ENCODE measurements at regions not wholly inside any gene's neighbourhood (a gene's known extent, or its start where the extent isn't known, plus 50 kb on each side); places are given as distances from the start of the nearest gene placed in this dataset.

- Histone ChIP-seq H3K27ac (ENCODE audit: low read depth, low read length) (no peak overlapping the region), H3K4me3 (ENCODE audit: insufficient read depth, low read depth, low read length) (no peak overlapping the region), H3K36me3 (ENCODE audit: insufficient read depth, low read length) (no peaks in the 10 kb centered on the region), H3K4me1 (ENCODE audit: insufficient read depth, low read length) (peaks cover 4% of the 10 kb centered on the region), H3K27me3 (ENCODE audit: insufficient read depth, low read length) (no peaks in the 10 kb centered on the region), H2AFZ (ENCODE audit: low read depth, low read length) (no peak overlapping the region), H3K9me3 (ENCODE audit: insufficient read depth, low read depth, low read length) (peaks cover 6% of the 10 kb centered on the region), H3K9ac (ENCODE audit: low read length) (no peak overlapping the region), H3K4me2 (ENCODE audit: low read length) (no peak overlapping the region), H3K79me2 (ENCODE audit: insufficient read depth, low read length) (no peaks in the 10 kb centered on the region), H4K20me1 (ENCODE audit: insufficient read depth, low read length) (no peaks in the 10 kb centered on the region)
- Mint-ChIP-seq H3K4me3 (ENCODE audit: unreplicated experiment) (no peak overlapping the region), H3K4me1 (ENCODE audit: low read depth, unreplicated experiment) (no peaks in the 10 kb centered on the region), H3K27me3 (ENCODE audit: low read depth, unreplicated experiment) (peaks cover 46% of the 10 kb centered on the region), H3K36me3 (ENCODE audit: low read depth, unreplicated experiment) (peaks cover 1% of the 10 kb centered on the region), H3K27ac (ENCODE audit: unreplicated experiment) (no peak overlapping the region), H3K9me3 (ENCODE audit: unreplicated experiment) (peaks cover 1% of the 10 kb centered on the region)
- TF ChIP-seq CTCF (IDR thresholded peaks at IDR 0.05; ENCODE audit: insufficient read depth, low read depth, low read length) (no peak), EZH2 (IDR thresholded peaks at IDR 0.05; ENCODE audit: insufficient read depth, low read length) (no peak)
- FAIRE-seq (no peak), DNase-seq (ENCODE audit: low read depth) (no peak)
These were observed 287.7 kb downstream of the FOXL1 start for GRCh38 chr16:86865851-86866662.

GRCh38 chr16:86866986-86867722, 288.8 kb downstream of the FOXL1 start:
- H4K20me1 ChIP-seq (ENCODE audit: insufficient read depth, low read length): no peaks in the 10 kb centered on the region
- no peak overlapping the region for H3K27ac ChIP-seq (ENCODE audit: low read depth, low read length)
- TF ChIP-seq CTCF (IDR thresholded peaks at IDR 0.05; ENCODE audit: insufficient read depth, low read depth, low read length) (no peak), EZH2 (IDR thresholded peaks at IDR 0.05; ENCODE audit: insufficient read depth, low read length) (no peak)
- peaks cover 2% of the 10 kb centered on the region for H3K36me3 Mint-ChIP-seq (ENCODE audit: low read depth, unreplicated experiment)
- no peaks in the 10 kb centered on the region for H3K27me3 ChIP-seq (ENCODE audit: insufficient read depth, low read length)
- H3K9ac ChIP-seq (ENCODE audit: low read length): no peak overlapping the region
- H3K9me3 Mint-ChIP-seq (ENCODE audit: unreplicated experiment): peaks cover 8% of the 10 kb centered on the region
- FAIRE-seq (no peak), DNase-seq (ENCODE audit: low read depth) (no peak)
- H3K79me2 ChIP-seq (ENCODE audit: insufficient read depth, low read length): no peaks in the 10 kb centered on the region
- H3K4me3 ChIP-seq (ENCODE audit: insufficient read depth, low read depth, low read length): no peak overlapping the region
- H3K9me3 ChIP-seq (ENCODE audit: insufficient read depth, low read depth, low read length): peaks cover 7% of the 10 kb centered on the region
- H3K4me1 ChIP-seq (ENCODE audit: insufficient read depth, low read length): peaks cover 4% of the 10 kb centered on the region
- H3K36me3 ChIP-seq (ENCODE audit: insufficient read depth, low read length): no peaks in the 10 kb centered on the region
- peaks cover 51% of the 10 kb centered on the region for H3K27me3 Mint-ChIP-seq (ENCODE audit: low read depth, unreplicated experiment)
- H3K27ac Mint-ChIP-seq (ENCODE audit: unreplicated experiment): no peak overlapping the region
- H3K4me3 Mint-ChIP-seq (ENCODE audit: unreplicated experiment): no peak overlapping the region
- no peaks in the 10 kb centered on the region for H3K4me1 Mint-ChIP-seq (ENCODE audit: low read depth, unreplicated experiment)
- H3K4me2 ChIP-seq (ENCODE audit: low read length): no peak overlapping the region
- H2AFZ ChIP-seq (ENCODE audit: low read depth, low read length): no peak overlapping the region

Data from astrocyte (in vitro differentiated cells and primary cell).